Type B pancreatic cell (in vitro differentiated cells): ENCODE measurements at regions not wholly inside any gene's neighbourhood (a gene's known extent, or its start where the extent isn't known, plus 50 kb on each side); places are given as distances from the start of the nearest gene placed in this dataset.

Source experiments
- DNase-seq: peaks from one replicate; pipeline ENCODE4 v3.0.0; 2021; ENCODE audit warnings: mixed read lengths; ENCODE audit not compliant: unreplicated experiment; ENCODE audit errors: extremely low spot score
- H3K27ac Mint-ChIP-seq: 2 replicates; pipeline ENCODE4 v1.8.0; 2021; ENCODE audit warnings: mild to moderate bottlenecking, mixed read lengths
- H3K27me3 Mint-ChIP-seq: 2 replicates; pipeline ENCODE4 v1.8.0; 2021; ENCODE audit warnings: mixed read lengths
- H3K36me3 Mint-ChIP-seq: 2 replicates; pipeline ENCODE4 v1.8.0; 2021; ENCODE audit warnings: mixed read lengths
- H3K4me1 Mint-ChIP-seq: one replicate; pipeline ENCODE4 v1.8.0; 2021; ENCODE audit warnings: mixed read lengths; ENCODE audit not compliant: unreplicated experiment
- H3K4me3 Mint-ChIP-seq: 2 replicates; pipeline ENCODE4 v1.8.0; 2021; ENCODE audit warnings: mild to moderate bottlenecking, mixed read lengths
- H3K9me3 Mint-ChIP-seq: 2 replicates; pipeline ENCODE4 v1.8.0; 2021; ENCODE audit warnings: mixed read lengths
- CTCF ChIP-seq: fragments of 200-600 bp; sonication (generic); conservative IDR thresholded peaks from 2 replicates; pipeline ENCODE4 v1.5.0; 2021; ENCODE audit warnings: antibody characterized with exemption, mild to moderate bottlenecking

- H3K36me3 Mint-ChIP-seq = no peaks in the 10 kb centered on the region
- no peak overlapping the region for H3K4me3 Mint-ChIP-seq
- no peaks in the 10 kb centered on the region for H3K4me1 Mint-ChIP-seq
- no peak overlapping the region for H3K27ac Mint-ChIP-seq
- no peak for DNase-seq
- H3K27me3 Mint-ChIP-seq = no peaks in the 10 kb centered on the region
- no peaks in the 10 kb centered on the region for H3K9me3 Mint-ChIP-seq
- no peak for TF ChIP-seq CTCF
These were observed 188.8 kb upstream of the KHDRBS2 start for GRCh38 chr6:62474793-62475192.

- Mint-ChIP-seq H3K9me3 (no peaks in the 10 kb centered on the region), H3K36me3 (no peaks in the 10 kb centered on the region), H3K4me1 (no peaks in the 10 kb centered on the region), H3K4me3 (no peak overlapping the region), H3K27me3 (no peaks in the 10 kb centered on the region), H3K27ac (no peak overlapping the region)
- no peak for DNase-seq
- no peak for TF ChIP-seq CTCF
These were observed 180.6 kb upstream of the KHDRBS2 start for GRCh38 chr6:62466607-62467006.

GRCh38 chr6:62465206-62465605 is 179.2 kb upstream of the KHDRBS2 start:
- no peak overlapping the region for H3K27ac Mint-ChIP-seq
- no peak for TF ChIP-seq CTCF
- no peak for DNase-seq
- H3K4me3 Mint-ChIP-seq = no peak overlapping the region
- no peaks in the 10 kb centered on the region for H3K36me3 Mint-ChIP-seq
- H3K27me3 Mint-ChIP-seq = no peaks in the 10 kb centered on the region
- no peaks in the 10 kb centered on the region for H3K4me1 Mint-ChIP-seq
- H3K9me3 Mint-ChIP-seq = no peaks in the 10 kb centered on the region

- no peaks in the 10 kb centered on the region for H3K36me3 Mint-ChIP-seq
- H3K27ac Mint-ChIP-seq = no peak overlapping the region
- H3K4me1 Mint-ChIP-seq = no peaks in the 10 kb centered on the region
- no peak for TF ChIP-seq CTCF
- no peak overlapping the region for H3K4me3 Mint-ChIP-seq
- no peaks in the 10 kb centered on the region for H3K27me3 Mint-ChIP-seq
- peaks cover 5% of the 10 kb centered on the region for H3K9me3 Mint-ChIP-seq
- no peak for DNase-seq
These were observed 166.6 kb upstream of the KHDRBS2 start for GRCh38 chr6:62452586-62452985.

- H3K9me3 Mint-ChIP-seq = no peaks in the 10 kb centered on the region
- no peaks in the 10 kb centered on the region for H3K27me3 Mint-ChIP-seq
- no peak for TF ChIP-seq CTCF
- no peaks in the 10 kb centered on the region for H3K36me3 Mint-ChIP-seq
- no peak for DNase-seq
- H3K27ac Mint-ChIP-seq = no peak overlapping the region
- no peak overlapping the region for H3K4me3 Mint-ChIP-seq
- no peaks in the 10 kb centered on the region for H3K4me1 Mint-ChIP-seq
These were observed 160.8 kb upstream of the KHDRBS2 start for GRCh38 chr6:62446647-62447316.

GRCh38 chr6:62445521-62445920 is 159.5 kb upstream of the KHDRBS2 start:
- H3K27ac Mint-ChIP-seq = no peak overlapping the region
- no peak for DNase-seq
- no peaks in the 10 kb centered on the region for H3K27me3 Mint-ChIP-seq
- no peaks in the 10 kb centered on the region for H3K4me1 Mint-ChIP-seq
- TF ChIP-seq CTCF = no peak
- no peaks in the 10 kb centered on the region for H3K9me3 Mint-ChIP-seq
- H3K36me3 Mint-ChIP-seq = no peaks in the 10 kb centered on the region
- H3K4me3 Mint-ChIP-seq = no peak overlapping the region
